PC-9 (cell line): ENCODE measurements at regions not wholly inside any gene's neighbourhood (a gene's known extent, or its start where the extent isn't known, plus 50 kb on each side); places are given as distances from the start of the nearest gene placed in this dataset.

ENCODE experiments used
- BruUV-seq: library from RNA; stranded (reverse); fragments of 400-500 nt; replicated peaks from 2 replicates; lab custom pipeline; 2021; lab: Mats Ljungman, UMichigan
- CTCF ChIA-PET: fragments of 300-600 bp; sonication (Branson Sonifier 250); formaldehyde crosslinking; loops from one replicate; lab custom pipeline; 2022; ENCODE audit warnings: antibody characterized with exemption; lab: Charles Lee
- POLR2A ChIA-PET: fragments of 300-600 bp; sonication (Branson Sonifier 250); formaldehyde crosslinking; loops from one replicate; lab custom pipeline; 2022; ENCODE audit warnings: antibody characterized with exemption; ENCODE audit not compliant: unreplicated experiment; lab: Charles Lee
- DNase-seq, 2 experiments: peaks; one replicate each; pipeline versions ENCODE4 v3.0.0 to v3.0.0-alpha.2; 2015 to 2022; ENCODE audit warnings: mixed read lengths in 1 of 2
- H2AFZ ChIP-seq: fragments of 200-600 bp; sonication (generic); 2 replicates; pipeline ENCODE4 v1.8.1; 2017; ENCODE audit warnings: antibody characterized with exemption
- H3F3A ChIP-seq: fragments of 200-600 bp; sonication (generic); 2 replicates; pipeline ENCODE4 v1.8.1; 2017; ENCODE audit warnings: antibody characterized with exemption, mild to moderate bottlenecking, low read depth; ENCODE audit not compliant: insufficient read depth
- H3K27ac ChIP-seq: fragments of 200-600 bp; sonication (generic); 2 replicates; pipeline ENCODE4 v1.6.1; 2016; ENCODE audit warnings: mixed run types
- H3K27me3 ChIP-seq: fragments of 200-600 bp; sonication (generic); 2 replicates; pipeline ENCODE4 v1.6.1; 2016; ENCODE audit warnings: low read depth, mixed run types; ENCODE audit not compliant: insufficient read depth
- H3K36me3 ChIP-seq: fragments of 200-600 bp; sonication (generic); 2 replicates; pipeline ENCODE4 v1.6.1; 2016; ENCODE audit warnings: low read depth, mixed run types
- H3K4me1 ChIP-seq: fragments of 200-600 bp; sonication (generic); replicated peaks from 2 replicates; pipeline ENCODE4 v1.6.1; 2016; ENCODE audit warnings: mixed run types; ENCODE audit not compliant: insufficient read depth
- H3K4me2 ChIP-seq: fragments of 200-600 bp; sonication (generic); 2 replicates; pipeline ENCODE4 v1.6.1; 2017; ENCODE audit warnings: mixed run types
- H3K4me3 ChIP-seq: fragments of 200-600 bp; sonication (generic); 2 replicates; pipeline ENCODE4 v1.6.1; 2016; ENCODE audit warnings: mixed run types
- H3K79me2 ChIP-seq: fragments of 200-600 bp; sonication (generic); 2 replicates; pipeline ENCODE4 v1.6.1; 2017; ENCODE audit warnings: low read depth, mixed run types
- H3K9me2 ChIP-seq: fragments of 200-600 bp; sonication (generic); 2 replicates; pipeline ENCODE4 v1.8.1; 2017; ENCODE audit warnings: mild to moderate bottlenecking; ENCODE audit not compliant: insufficient read depth
- H3K9me3 ChIP-seq: fragments of 200-600 bp; sonication (generic); 2 replicates; pipeline ENCODE4 v1.8.1; 2016; ENCODE audit warnings: low read depth; ENCODE audit not compliant: insufficient read depth
- H4K20me1 ChIP-seq: fragments of 200-600 bp; sonication (generic); 2 replicates; pipeline ENCODE4 v1.8.1; 2017; ENCODE audit not compliant: insufficient read depth
- CTCF ChIP-seq: fragments of 200-600 bp; sonication (generic); conservative IDR thresholded peaks from 2 replicates; pipeline ENCODE4 v1.6.1; 2017; ENCODE audit warnings: mixed run types, antibody characterized with exemption, mild to moderate bottlenecking, moderate library complexity
- EZH2 ChIP-seq: fragments of 200-600 bp; sonication (generic); IDR thresholded peaks from 2 replicates; pipeline ENCODE4 v1.8.0; 2017; ENCODE audit warnings: antibody characterized with exemption, low read depth
- intact Hi-C: fragments of 100-400 bp; cut with micrococcal nuclease; formaldehyde crosslinking; loops from one replicate; pipeline ENCODE4 v1.10.0; 2022; ENCODE audit not compliant: unreplicated experiment

- CTCF ChIA-PET: no interaction called here
- Histone ChIP-seq H3K9me2 (no peaks in the 10 kb centered on the region), H3K9me3 (no peaks in the 10 kb centered on the region), H3F3A (no peaks in the 10 kb centered on the region), H3K36me3 (no peaks in the 10 kb centered on the region), H3K4me2 (no peak overlapping the region), H4K20me1 (no peaks in the 10 kb centered on the region), H3K4me1 (no peaks in the 10 kb centered on the region), H3K4me3 (no peak overlapping the region), H3K27ac (no peak overlapping the region), H2AFZ (no peak overlapping the region), H3K79me2 (no peaks in the 10 kb centered on the region), H3K27me3 (no peaks in the 10 kb centered on the region)
- DNase-seq: no peak
- POLR2A ChIA-PET: no interaction called here
- no TSS peak for BruUV-seq
- intact Hi-C loops: no loop called here
- no peak for TF ChIP-seq EZH2
- no peak for TF ChIP-seq CTCF
Observed at GRCh38 chr2:163247847-163248220, 409.3 kb upstream of the KCNH7 start.

DNA sequence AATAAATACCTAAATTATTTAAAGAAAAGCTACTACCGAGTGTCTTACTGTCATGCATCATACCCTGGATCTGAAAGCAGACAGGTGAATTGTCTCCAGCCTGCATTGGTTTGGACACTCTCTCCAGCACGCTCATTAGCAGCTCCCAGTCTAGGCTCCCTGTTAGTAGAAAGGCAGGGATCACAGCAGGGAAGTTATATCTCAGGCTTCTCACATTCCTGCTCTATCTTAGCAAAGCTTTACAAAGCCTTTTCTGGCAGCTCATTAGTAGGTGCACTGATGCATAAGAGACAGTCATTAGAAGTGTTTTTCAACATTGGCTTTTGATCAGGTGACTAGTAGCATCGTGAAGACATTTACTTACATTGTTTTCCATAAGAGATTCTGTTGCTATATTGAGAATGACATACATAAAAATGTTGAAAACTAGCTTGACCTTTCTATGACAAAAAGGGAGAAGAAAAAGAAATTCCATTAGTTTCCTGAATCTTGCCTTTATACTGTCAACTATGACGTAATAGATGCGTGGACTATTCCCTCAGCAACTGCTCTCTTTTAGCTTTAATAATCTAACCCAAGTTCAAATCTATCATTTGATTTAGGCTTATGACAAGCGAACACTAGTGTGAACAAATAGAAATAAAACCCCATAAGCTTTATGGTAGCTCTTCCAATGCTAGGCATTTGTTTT, 408.7 kb upstream of the KCNH7 start:
- Histone ChIP-seq H3K27me3 (no peaks in the 10 kb centered on the region), H2AFZ (no peak overlapping the region), H3K9me2 (no peaks in the 10 kb centered on the region), H3K27ac (no peak overlapping the region), H3K36me3 (no peaks in the 10 kb centered on the region), H4K20me1 (no peaks in the 10 kb centered on the region), H3K4me2 (no peak overlapping the region), H3K4me1 (no peaks in the 10 kb centered on the region), H3K4me3 (no peak overlapping the region), H3F3A (no peaks in the 10 kb centered on the region), H3K9me3 (no peaks in the 10 kb centered on the region), H3K79me2 (no peaks in the 10 kb centered on the region)
- intact Hi-C loops: no loop called here
- no TSS peak for BruUV-seq
- TF ChIP-seq EZH2 (no peak), CTCF (no peak)
- ChIA-PET POLR2A (no interaction called here), CTCF (no interaction called here)
- no peak for DNase-seq

- no peaks in the 10 kb centered on the region for H3K4me1 ChIP-seq
- no peaks in the 10 kb centered on the region for H3K36me3 ChIP-seq
- no peak overlapping the region for H3K4me2 ChIP-seq
- H2AFZ ChIP-seq: no peak overlapping the region
- no peak overlapping the region for H3K4me3 ChIP-seq
- no peaks in the 10 kb centered on the region for H3F3A ChIP-seq
- no peaks in the 10 kb centered on the region for H3K9me2 ChIP-seq
- ChIA-PET CTCF (no interaction called here), POLR2A (no interaction called here)
- no peaks in the 10 kb centered on the region for H3K9me3 ChIP-seq
- H4K20me1 ChIP-seq: no peaks in the 10 kb centered on the region
- H3K27ac ChIP-seq: no peak overlapping the region
- DNase-seq: no peak
- TF ChIP-seq CTCF (no peak), EZH2 (no peak)
- no peaks in the 10 kb centered on the region for H3K79me2 ChIP-seq
- no peaks in the 10 kb centered on the region for H3K27me3 ChIP-seq
- no TSS peak for BruUV-seq
- intact Hi-C loops: no loop called here
Observed at GRCh38 chr2:163246135-163246534, 407.6 kb upstream of the KCNH7 start.
